ENCODE measurements at regions not wholly inside any gene's neighbourhood (a gene's known extent, or its start where the extent isn't known, plus 50 kb on each side); places are given as distances from the start of the nearest gene placed in this dataset.

GRCh38 chr12:115174920-115175319, 490.9 kb upstream of the TBX3 start:
- DNase-seq (ENCODE audit: low spot score): no peak

- DNase-seq (ENCODE audit: low spot score): no peak
Measured at GRCh38 chr12:115172521-115172920, 488.5 kb upstream of the TBX3 start.

GRCh38 chr12:115169981-115170380, 486.0 kb upstream of the TBX3 start:
- DNase-seq (ENCODE audit: low spot score): no peak

- no peak for DNase-seq (ENCODE audit: low spot score)
Measured at GRCh38 chr12:115166698-115167315, 482.8 kb upstream of the TBX3 start.

- DNase-seq (ENCODE audit: low spot score): no peak
Measured at GRCh38 chr12:115163710-115164109, 479.7 kb upstream of the TBX3 start.

GRCh38 chr12:115160271-115161128, 476.5 kb upstream of the TBX3 start:
- DNase-seq (ENCODE audit: low spot score): no peak

- no peak for DNase-seq (ENCODE audit: low spot score)
Measured at GRCh38 chr12:115158816-115159215, 474.8 kb upstream of the TBX3 start.

GRCh38 chr12:115155665-115156645, 472.0 kb upstream of the TBX3 start:
- DNase-seq (ENCODE audit: low spot score): no peak

GRCh38 chr12:115149685-115150378, 465.9 kb upstream of the TBX3 start:
- no peak for DNase-seq (ENCODE audit: low spot score)

GRCh38 chr12:115149279-115149678, 465.3 kb upstream of the TBX3 start:
- DNase-seq (ENCODE audit: low spot score): no peak

- DNase-seq (ENCODE audit: low spot score): no peak
Measured at GRCh38 chr12:115147916-115148315, 463.9 kb upstream of the TBX3 start.

GRCh38 chr12:115146453-115146852, 462.5 kb upstream of the TBX3 start:
- DNase-seq (ENCODE audit: low spot score): no peak

- no peak for DNase-seq (ENCODE audit: low spot score)
Measured at GRCh38 chr12:115144425-115144824, 460.4 kb upstream of the TBX3 start.

GRCh38 chr12:115140981-115141655, 457.1 kb upstream of the TBX3 start:
- DNase-seq (ENCODE audit: low spot score): no peak

GRCh38 chr12:115137812-115138521, 454.0 kb upstream of the TBX3 start:
- DNase-seq (ENCODE audit: low spot score): no peak

- no peak for DNase-seq (ENCODE audit: low spot score)
Measured at GRCh38 chr12:115135800-115136211, 451.8 kb upstream of the TBX3 start.

- no peak for DNase-seq (ENCODE audit: low spot score)
Measured at GRCh38 chr12:115134298-115134697, 450.3 kb upstream of the TBX3 start.

- no peak for DNase-seq (ENCODE audit: low spot score)
Measured at GRCh38 chr12:115132905-115133304, 448.9 kb upstream of the TBX3 start.

- no peak for DNase-seq (ENCODE audit: low spot score)
Measured at GRCh38 chr12:115132145-115132544, 448.2 kb upstream of the TBX3 start.

- no peak for DNase-seq (ENCODE audit: low spot score)
Measured at GRCh38 chr12:115129727-115130126, 445.8 kb upstream of the TBX3 start.

- no peak for DNase-seq (ENCODE audit: low spot score)
Measured at GRCh38 chr12:115121053-115121452, 437.1 kb upstream of the TBX3 start.
